GM23338 (cell line): ENCODE measurements at regions not wholly inside any gene's neighbourhood (a gene's known extent, or its start where the extent isn't known, plus 50 kb on each side); places are given as distances from the start of the nearest gene placed in this dataset.

Experiments used
- ATAC-seq: fragments of 200-7000 bp; cut with Tn5 transposase; 3 replicates; pipeline ENCODE4 v1.9.1; 2020
- DNase-seq: peaks from one replicate; pipeline ENCODE4 v3.0.0-alpha.2; 2015; ENCODE audit warnings: low spot score
- H2AFZ ChIP-seq: fragments of 200-600 bp; sonication (generic); 2 replicates; pipeline ENCODE4 v1.8.0; 2016; ENCODE audit warnings: antibody characterized with exemption, mild to moderate bottlenecking, moderate library complexity
- H3F3A ChIP-seq: fragments of 200-600 bp; sonication (generic); replicated peaks from 2 replicates; pipeline ENCODE4 v1.8.0; 2017; ENCODE audit warnings: antibody characterized with exemption, mixed run types, low read depth
- H3K27ac ChIP-seq: fragments of 200-600 bp; sonication (generic); 2 replicates; pipeline ENCODE4 v1.6.1; 2016; ENCODE audit warnings: low read depth
- H3K27me3 ChIP-seq: fragments of 200-600 bp; sonication (generic); 2 replicates; pipeline ENCODE4 v1.8.0; 2016; ENCODE audit warnings: mild to moderate bottlenecking, mixed run types, moderate library complexity; ENCODE audit not compliant: insufficient read depth
- H3K36me3 ChIP-seq: fragments of 200-600 bp; sonication (generic); 2 replicates; pipeline ENCODE4 v1.8.0; 2016; ENCODE audit warnings: mild to moderate bottlenecking; ENCODE audit not compliant: insufficient read depth
- H3K4me1 ChIP-seq: fragments of 200-600 bp; sonication (generic); 2 replicates; pipeline ENCODE4 v1.8.0; 2016; ENCODE audit warnings: mild to moderate bottlenecking, moderate library complexity; ENCODE audit not compliant: insufficient read depth
- H3K4me2 ChIP-seq: fragments of 200-600 bp; sonication (generic); 2 replicates; pipeline ENCODE4 v1.7.1; 2017; ENCODE audit warnings: mixed run types
- H3K4me3 ChIP-seq: fragments of 200-600 bp; sonication (generic); 2 replicates; pipeline ENCODE4 v1.6.1; 2016; ENCODE audit warnings: mixed run types
- H3K79me2 ChIP-seq: fragments of 200-600 bp; sonication (generic); replicated peaks from 2 replicates; pipeline ENCODE4 v1.8.0; 2017; ENCODE audit warnings: mild to moderate bottlenecking; ENCODE audit not compliant: insufficient read depth
- H3K9me2 ChIP-seq: fragments of 200-600 bp; sonication (generic); 2 replicates; pipeline ENCODE4 v1.8.0; 2017; ENCODE audit not compliant: insufficient read depth
- H4K20me1 ChIP-seq: fragments of 200-600 bp; sonication (generic); replicated peaks from 2 replicates; pipeline ENCODE4 v1.8.0; 2017; ENCODE audit warnings: mild to moderate bottlenecking; ENCODE audit not compliant: insufficient read depth
- H3K27ac Mint-ChIP-seq: 2 replicates; pipeline ENCODE4 v1.8.0; 2020; ENCODE audit warnings: inconsistent platforms, mild to moderate bottlenecking, moderate library complexity, mixed read lengths
- H3K27me3 Mint-ChIP-seq: 3 replicates; pipeline ENCODE4 v1.8.0; 2022; ENCODE audit warnings: low read depth, mild to moderate bottlenecking, moderate library complexity, mixed read lengths, inconsistent platforms; ENCODE audit not compliant: insufficient read depth, poor library complexity
- H3K36me3 Mint-ChIP-seq: 3 replicates; pipeline ENCODE4 v1.8.0; 2021; ENCODE audit warnings: low read depth, mild to moderate bottlenecking, inconsistent platforms, moderate library complexity, mixed read lengths
- H3K4me1 Mint-ChIP-seq: 3 replicates; pipeline ENCODE4 v1.8.0; 2020; ENCODE audit warnings: mild to moderate bottlenecking, inconsistent platforms, mixed read lengths
- H3K4me3 Mint-ChIP-seq: 3 replicates; pipeline ENCODE4 v1.8.0; 2021; ENCODE audit warnings: moderate library complexity, mild to moderate bottlenecking, inconsistent platforms, mixed read lengths
- H3K9me3 Mint-ChIP-seq: 3 replicates; pipeline ENCODE4 v1.8.0; 2020; ENCODE audit warnings: moderate library complexity, mild to moderate bottlenecking, inconsistent platforms, mixed read lengths
- CREB1 ChIP-seq: fragments of 250-450 bp; sonication (Bioruptor Pico); IDR thresholded peaks from 2 replicates; pipeline ENCODE4 v1.5.0; 2020; ENCODE audit warnings: low read depth, mild to moderate bottlenecking, moderate library complexity
- NANOG ChIP-seq: IDR thresholded peaks from 2 replicates; pipeline ENCODE4 v1.6.1; 2016; ENCODE audit warnings: antibody characterized with exemption, borderline replicate concordance
- STAT1 ChIP-seq: IDR thresholded peaks from one replicate; pipeline ENCODE4 v1.6.1; 2016; ENCODE audit warnings: antibody characterized with exemption; ENCODE audit not compliant: unreplicated experiment
- ZNF114 ChIP-seq: fragments of 250-450 bp; sonication (Bioruptor Pico); IDR thresholded peaks from 2 replicates; pipeline ENCODE4 v1.5.0; 2020; ENCODE audit warnings: mild to moderate bottlenecking, moderate library complexity
- ZNF331 ChIP-seq: fragments of 250-450 bp; sonication (Bioruptor Pico); IDR thresholded peaks from 2 replicates; pipeline ENCODE4 v1.5.0; 2020; ENCODE audit warnings: low read depth, mild to moderate bottlenecking, moderate library complexity
- TF ChIP-seq, protein P1 (sequence below), 2 experiments: fragments of 200-600 bp in 1 of 2; sonication (generic) in 1 of 2; conservative IDR thresholded peaks; 2 replicates each; pipeline versions ENCODE4 v1.5.1 to v1.6.1; 2016 to 2017; ENCODE audit warnings: antibody characterized with exemption in 2 of 2, low read depth in 2 of 2, mild to moderate bottlenecking in 2 of 2, moderate library complexity in 1 of 2
- TF ChIP-seq, protein P2 (sequence below): fragments of 250-450 bp; sonication (Bioruptor Pico); IDR thresholded peaks from 2 replicates; pipeline ENCODE4 v1.5.0; 2020; ENCODE audit warnings: mild to moderate bottlenecking, moderate library complexity
- TF ChIP-seq, protein P3 (sequence below): IDR thresholded peaks from one replicate; pipeline ENCODE4 v1.6.1; 2018; ENCODE audit warnings: antibody characterized with exemption; ENCODE audit not compliant: unreplicated experiment

DNA sequence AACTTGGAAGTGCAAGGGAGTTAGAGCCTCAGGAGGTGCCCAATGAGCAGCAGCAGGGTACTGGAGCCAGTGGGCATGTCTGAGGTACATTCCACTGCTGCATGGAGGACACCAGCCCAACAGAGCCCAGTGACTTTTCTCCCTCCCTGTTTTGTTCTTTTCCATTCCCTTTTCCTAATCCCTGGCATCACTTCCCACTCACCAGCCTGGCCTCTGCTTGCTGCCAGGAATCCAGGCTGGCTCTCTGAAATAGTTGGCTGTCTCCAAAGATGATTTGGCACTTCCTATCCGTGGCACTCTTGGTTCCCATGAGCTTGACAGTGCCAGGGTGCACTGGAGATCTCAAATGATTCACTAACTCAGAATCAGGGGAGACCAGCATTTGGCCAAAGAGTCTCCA is 97.7 kb upstream of the ZPBP start:
- H3K4me1 Mint-ChIP-seq, result no peaks in the 10 kb centered on the region
- no peak overlapping the region for H3K27ac ChIP-seq
- H3K36me3 ChIP-seq, result no peaks in the 10 kb centered on the region
- H3K4me2 ChIP-seq, result no peak overlapping the region
- no peak for ATAC-seq
- H3F3A ChIP-seq, result no peaks in the 10 kb centered on the region
- no peaks in the 10 kb centered on the region for H3K36me3 Mint-ChIP-seq
- H3K4me3 ChIP-seq, result no peak overlapping the region
- H3K27me3 ChIP-seq, result no peaks in the 10 kb centered on the region
- 0 out of 2 replicates have a peak, but pooled peaks cover 4% of the 10 kb centered on the region for H3K9me2 ChIP-seq
- no peak for DNase-seq
- no peaks in the 10 kb centered on the region for H3K79me2 ChIP-seq
- no peak overlapping the region for H2AFZ ChIP-seq
- H3K9me3 Mint-ChIP-seq, result 0 out of 3 replicates have a peak, but pooled peaks cover 2% of the 10 kb centered on the region
- no peak overlapping the region for H3K27ac Mint-ChIP-seq
- no peaks in the 10 kb centered on the region for H4K20me1 ChIP-seq
- H3K4me3 Mint-ChIP-seq, result no peak overlapping the region
- TF ChIP-seq CREB1 (CRISPR knock-in tag), result no peak
- TF ChIP-seq, protein P1, sequence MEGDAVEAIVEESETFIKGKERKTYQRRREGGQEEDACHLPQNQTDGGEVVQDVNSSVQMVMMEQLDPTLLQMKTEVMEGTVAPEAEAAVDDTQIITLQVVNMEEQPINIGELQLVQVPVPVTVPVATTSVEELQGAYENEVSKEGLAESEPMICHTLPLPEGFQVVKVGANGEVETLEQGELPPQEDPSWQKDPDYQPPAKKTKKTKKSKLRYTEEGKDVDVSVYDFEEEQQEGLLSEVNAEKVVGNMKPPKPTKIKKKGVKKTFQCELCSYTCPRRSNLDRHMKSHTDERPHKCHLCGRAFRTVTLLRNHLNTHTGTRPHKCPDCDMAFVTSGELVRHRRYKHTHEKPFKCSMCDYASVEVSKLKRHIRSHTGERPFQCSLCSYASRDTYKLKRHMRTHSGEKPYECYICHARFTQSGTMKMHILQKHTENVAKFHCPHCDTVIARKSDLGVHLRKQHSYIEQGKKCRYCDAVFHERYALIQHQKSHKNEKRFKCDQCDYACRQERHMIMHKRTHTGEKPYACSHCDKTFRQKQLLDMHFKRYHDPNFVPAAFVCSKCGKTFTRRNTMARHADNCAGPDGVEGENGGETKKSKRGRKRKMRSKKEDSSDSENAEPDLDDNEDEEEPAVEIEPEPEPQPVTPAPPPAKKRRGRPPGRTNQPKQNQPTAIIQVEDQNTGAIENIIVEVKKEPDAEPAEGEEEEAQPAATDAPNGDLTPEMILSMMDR (conservative IDR thresholded peaks at IDR 0.05; ENCODE audit: low read depth in 2 of 2), result no peak
- no peak for TF ChIP-seq STAT1
- TF ChIP-seq ZNF331 (CRISPR knock-in tag), result no peak
- no peak for TF ChIP-seq ZNF114 (CRISPR knock-in tag)
- TF ChIP-seq, protein P2, sequence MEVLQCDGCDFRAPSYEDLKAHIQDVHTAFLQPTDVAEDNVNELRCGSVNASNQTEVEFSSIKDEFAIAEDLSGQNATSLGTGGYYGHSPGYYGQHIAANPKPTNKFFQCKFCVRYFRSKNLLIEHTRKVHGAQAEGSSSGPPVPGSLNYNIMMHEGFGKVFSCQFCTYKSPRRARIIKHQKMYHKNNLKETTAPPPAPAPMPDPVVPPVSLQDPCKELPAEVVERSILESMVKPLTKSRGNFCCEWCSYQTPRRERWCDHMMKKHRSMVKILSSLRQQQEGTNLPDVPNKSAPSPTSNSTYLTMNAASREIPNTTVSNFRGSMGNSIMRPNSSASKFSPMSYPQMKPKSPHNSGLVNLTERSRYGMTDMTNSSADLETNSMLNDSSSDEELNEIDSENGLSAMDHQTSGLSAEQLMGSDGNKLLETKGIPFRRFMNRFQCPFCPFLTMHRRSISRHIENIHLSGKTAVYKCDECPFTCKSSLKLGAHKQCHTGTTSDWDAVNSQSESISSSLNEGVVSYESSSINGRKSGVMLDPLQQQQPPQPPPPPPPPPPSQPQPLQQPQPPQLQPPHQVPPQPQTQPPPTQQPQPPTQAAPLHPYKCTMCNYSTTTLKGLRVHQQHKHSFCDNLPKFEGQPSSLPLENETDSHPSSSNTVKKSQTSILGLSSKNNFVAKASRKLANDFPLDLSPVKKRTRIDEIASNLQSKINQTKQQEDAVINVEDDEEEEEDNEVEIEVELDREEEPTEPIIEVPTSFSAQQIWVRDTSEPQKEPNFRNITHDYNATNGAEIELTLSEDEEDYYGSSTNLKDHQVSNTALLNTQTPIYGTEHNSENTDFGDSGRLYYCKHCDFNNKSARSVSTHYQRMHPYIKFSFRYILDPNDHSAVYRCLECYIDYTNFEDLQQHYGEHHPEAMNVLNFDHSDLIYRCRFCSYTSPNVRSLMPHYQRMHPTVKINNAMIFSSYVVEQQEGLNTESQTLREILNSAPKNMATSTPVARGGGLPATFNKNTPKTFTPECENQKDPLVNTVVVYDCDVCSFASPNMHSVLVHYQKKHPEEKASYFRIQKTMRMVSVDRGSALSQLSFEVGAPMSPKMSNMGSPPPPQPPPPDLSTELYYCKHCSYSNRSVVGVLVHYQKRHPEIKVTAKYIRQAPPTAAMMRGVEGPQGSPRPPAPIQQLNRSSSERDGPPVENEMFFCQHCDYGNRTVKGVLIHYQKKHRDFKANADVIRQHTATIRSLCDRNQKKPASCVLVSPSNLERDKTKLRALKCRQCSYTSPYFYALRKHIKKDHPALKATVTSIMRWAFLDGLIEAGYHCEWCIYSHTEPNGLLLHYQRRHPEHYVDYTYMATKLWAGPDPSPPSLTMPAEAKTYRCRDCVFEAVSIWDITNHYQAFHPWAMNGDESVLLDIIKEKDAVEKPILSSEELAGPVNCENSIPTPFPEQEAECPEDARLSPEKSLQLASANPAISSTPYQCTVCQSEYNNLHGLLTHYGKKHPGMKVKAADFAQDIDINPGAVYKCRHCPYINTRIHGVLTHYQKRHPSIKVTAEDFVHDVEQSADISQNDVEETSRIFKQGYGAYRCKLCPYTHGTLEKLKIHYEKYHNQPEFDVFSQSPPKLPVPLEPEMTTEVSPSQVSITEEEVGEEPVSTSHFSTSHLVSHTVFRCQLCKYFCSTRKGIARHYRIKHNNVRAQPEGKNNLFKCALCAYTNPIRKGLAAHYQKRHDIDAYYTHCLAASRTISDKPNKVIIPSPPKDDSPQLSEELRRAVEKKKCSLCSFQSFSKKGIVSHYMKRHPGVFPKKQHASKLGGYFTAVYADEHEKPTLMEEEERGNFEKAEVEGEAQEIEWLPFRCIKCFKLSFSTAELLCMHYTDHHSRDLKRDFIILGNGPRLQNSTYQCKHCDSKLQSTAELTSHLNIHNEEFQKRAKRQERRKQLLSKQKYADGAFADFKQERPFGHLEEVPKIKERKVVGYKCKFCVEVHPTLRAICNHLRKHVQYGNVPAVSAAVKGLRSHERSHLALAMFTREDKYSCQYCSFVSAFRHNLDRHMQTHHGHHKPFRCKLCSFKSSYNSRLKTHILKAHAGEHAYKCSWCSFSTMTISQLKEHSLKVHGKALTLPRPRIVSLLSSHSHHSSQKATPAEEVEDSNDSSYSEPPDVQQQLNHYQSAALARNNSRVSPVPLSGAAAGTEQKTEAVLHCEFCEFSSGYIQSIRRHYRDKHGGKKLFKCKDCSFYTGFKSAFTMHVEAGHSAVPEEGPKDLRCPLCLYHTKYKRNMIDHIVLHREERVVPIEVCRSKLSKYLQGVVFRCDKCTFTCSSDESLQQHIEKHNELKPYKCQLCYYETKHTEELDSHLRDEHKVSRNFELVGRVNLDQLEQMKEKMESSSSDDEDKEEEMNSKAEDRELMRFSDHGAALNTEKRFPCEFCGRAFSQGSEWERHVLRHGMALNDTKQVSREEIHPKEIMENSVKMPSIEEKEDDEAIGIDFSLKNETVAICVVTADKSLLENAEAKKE (CRISPR knock-in tag), result no peak
- TF ChIP-seq, protein P3, sequence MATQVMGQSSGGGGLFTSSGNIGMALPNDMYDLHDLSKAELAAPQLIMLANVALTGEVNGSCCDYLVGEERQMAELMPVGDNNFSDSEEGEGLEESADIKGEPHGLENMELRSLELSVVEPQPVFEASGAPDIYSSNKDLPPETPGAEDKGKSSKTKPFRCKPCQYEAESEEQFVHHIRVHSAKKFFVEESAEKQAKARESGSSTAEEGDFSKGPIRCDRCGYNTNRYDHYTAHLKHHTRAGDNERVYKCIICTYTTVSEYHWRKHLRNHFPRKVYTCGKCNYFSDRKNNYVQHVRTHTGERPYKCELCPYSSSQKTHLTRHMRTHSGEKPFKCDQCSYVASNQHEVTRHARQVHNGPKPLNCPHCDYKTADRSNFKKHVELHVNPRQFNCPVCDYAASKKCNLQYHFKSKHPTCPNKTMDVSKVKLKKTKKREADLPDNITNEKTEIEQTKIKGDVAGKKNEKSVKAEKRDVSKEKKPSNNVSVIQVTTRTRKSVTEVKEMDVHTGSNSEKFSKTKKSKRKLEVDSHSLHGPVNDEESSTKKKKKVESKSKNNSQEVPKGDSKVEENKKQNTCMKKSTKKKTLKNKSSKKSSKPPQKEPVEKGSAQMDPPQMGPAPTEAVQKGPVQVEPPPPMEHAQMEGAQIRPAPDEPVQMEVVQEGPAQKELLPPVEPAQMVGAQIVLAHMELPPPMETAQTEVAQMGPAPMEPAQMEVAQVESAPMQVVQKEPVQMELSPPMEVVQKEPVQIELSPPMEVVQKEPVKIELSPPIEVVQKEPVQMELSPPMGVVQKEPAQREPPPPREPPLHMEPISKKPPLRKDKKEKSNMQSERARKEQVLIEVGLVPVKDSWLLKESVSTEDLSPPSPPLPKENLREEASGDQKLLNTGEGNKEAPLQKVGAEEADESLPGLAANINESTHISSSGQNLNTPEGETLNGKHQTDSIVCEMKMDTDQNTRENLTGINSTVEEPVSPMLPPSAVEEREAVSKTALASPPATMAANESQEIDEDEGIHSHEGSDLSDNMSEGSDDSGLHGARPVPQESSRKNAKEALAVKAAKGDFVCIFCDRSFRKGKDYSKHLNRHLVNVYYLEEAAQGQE, result no peak
- TF ChIP-seq NANOG, result no peak
- H3K4me1 ChIP-seq, result no peaks in the 10 kb centered on the region
- no peaks in the 10 kb centered on the region for H3K27me3 Mint-ChIP-seq
